Keratinocyte (primary cell): ENCODE measurements at regions not wholly inside any gene's neighbourhood (a gene's known extent, or its start where the extent isn't known, plus 50 kb on each side); places are given as distances from the start of the nearest gene placed in this dataset.

Source experiments
- DNase-seq: peaks from one replicate; pipeline ENCODE4 v3.0.0-alpha.2; 2011; ENCODE audit warnings: low read depth, missing footprints, low spot score
- FAIRE-seq: peaks from 2 replicates; lab custom pipeline; 2011; peaks lifted over from hg19 to GRCh38; lab: Jason Lieb, UNC
- H2AFZ ChIP-seq: 2 replicates; pipeline ENCODE4 v1.6.0; 2012; ENCODE audit warnings: low read length, control low read depth, inconsistent platforms; ENCODE audit not compliant: control insufficient read depth
- H3K27ac ChIP-seq: 2 replicates; pipeline ENCODE4 v1.5.1; 2011; ENCODE audit warnings: low read length; ENCODE audit not compliant: control insufficient read depth, insufficient read depth
- H3K27me3 ChIP-seq: 3 replicates; pipeline ENCODE4 v1.6.0; 2011; ENCODE audit warnings: low read length; ENCODE audit not compliant: control insufficient read depth, insufficient read depth; ENCODE audit errors: extremely low read depth
- H3K36me3 ChIP-seq, 2 experiments: 2 replicates in 1 of 2; 3 replicates in 1 of 2; pipeline ENCODE4 v1.5.1; 2011; ENCODE audit warnings: low read length in 2 of 2, mild to moderate bottlenecking in 1 of 2; ENCODE audit not compliant: control insufficient read depth in 2 of 2, insufficient read depth in 2 of 2; ENCODE audit errors: extremely low read depth in 1 of 2
- H3K4me1 ChIP-seq: 3 replicates; pipeline ENCODE4 v1.5.1; 2011; ENCODE audit warnings: low read length; ENCODE audit not compliant: control insufficient read depth, insufficient read depth; ENCODE audit errors: extremely low read depth
- H3K4me2 ChIP-seq: 3 replicates; pipeline ENCODE4 v1.6.0; 2011; ENCODE audit warnings: low read depth, low read length; ENCODE audit not compliant: control insufficient read depth, insufficient read depth; ENCODE audit errors: extremely low read depth
- H3K4me3 ChIP-seq, 3 experiments: fragments of 200-600 bp in 1 of 3; sonication (generic) in 1 of 3; 2 replicates in 2 of 3; 3 replicates in 1 of 3; pipeline ENCODE4 v1.5.1; 2011 to 2016; ENCODE audit warnings: low read length in 3 of 3, mild to moderate bottlenecking in 3 of 3, control low read depth in 2 of 3, inconsistent platforms in 1 of 3, low read depth in 1 of 3, mixed read lengths in 1 of 3, mixed run types in 1 of 3, moderate library complexity in 1 of 3; ENCODE audit not compliant: control insufficient read depth in 2 of 3, insufficient read depth in 2 of 3; ENCODE audit errors: extremely low read depth in 1 of 3
- H3K79me2 ChIP-seq: 2 replicates; pipeline ENCODE4 v1.6.0; 2012; ENCODE audit warnings: low read length; ENCODE audit not compliant: control insufficient read depth, insufficient read depth
- H3K9ac ChIP-seq: 3 replicates; pipeline ENCODE4 v1.6.0; 2011; ENCODE audit warnings: low read length; ENCODE audit not compliant: control insufficient read depth, insufficient read depth; ENCODE audit errors: extremely low read depth
- H3K9me1 ChIP-seq: 3 replicates; pipeline ENCODE4 v1.6.0; 2011; ENCODE audit warnings: low read length; ENCODE audit not compliant: control insufficient read depth, insufficient read depth; ENCODE audit errors: extremely low read depth
- H3K9me3 ChIP-seq: 2 replicates; pipeline ENCODE4 v1.5.1; 2012; ENCODE audit warnings: low read depth, low read length; ENCODE audit not compliant: control insufficient read depth
- H4K20me1 ChIP-seq: 3 replicates; pipeline ENCODE4 v1.6.0; 2011; ENCODE audit warnings: low read length; ENCODE audit not compliant: control insufficient read depth, insufficient read depth; ENCODE audit errors: extremely low read depth
- CTCF ChIP-seq, 3 experiments: IDR thresholded peaks in 1 of 3; conservative IDR thresholded peaks in 1 of 3; optimal IDR thresholded peaks in 1 of 3; 2 replicates in 2 of 3; 3 replicates in 1 of 3; pipeline versions ENCODE3 to v1.5.1; 2011; ENCODE audit warnings: low read length in 3 of 3, mild to moderate bottlenecking in 3 of 3, moderate library complexity in 2 of 3, control low read depth in 1 of 3, inconsistent platforms in 1 of 3; ENCODE audit not compliant: insufficient read depth in 2 of 3; ENCODE audit errors: extremely low read depth in 1 of 3
- EZH2 ChIP-seq: IDR thresholded peaks from one replicate; pipeline ENCODE4 v1.6.1; 2012; ENCODE audit warnings: inconsistent platforms, mild to moderate bottlenecking, low read length, moderate library complexity
- dilution Hi-C: fragments of 300-500 bp; cut with MboI; formaldehyde crosslinking; loops from one replicate; pipeline ENCODE4 v1.7.0; 2020; ENCODE audit warnings: low sequenced_read_pairs; ENCODE audit not compliant: extremely low pct_ligation_motif_present

GRCh38 chr20:56954797-56955196 is 311.6 kb downstream of the BMP7 start:
- Histone ChIP-seq H3K27ac (no peak overlapping the region), H3K36me3 (no peaks in the 10 kb centered on the region), H2AFZ (no peak overlapping the region), H3K4me3 (no peak overlapping the region), H3K4me2 (no peak overlapping the region), H4K20me1 (no peaks in the 10 kb centered on the region), H3K9me3 (no peaks in the 10 kb centered on the region), H3K79me2 (no peaks in the 10 kb centered on the region), H3K9ac (no peak overlapping the region), H3K9me1 (no peaks in the 10 kb centered on the region), H3K4me1 (peaks cover 4% of the 10 kb centered on the region), H3K27me3 (peaks cover 38% of the 10 kb centered on the region)
- DNase-seq: no peak
- TF ChIP-seq EZH2: no peak
- no peak for FAIRE-seq
- dilution Hi-C loops: no loop called here

GRCh38 chr20:56955680-56956079 is 310.8 kb downstream of the BMP7 start:
- FAIRE-seq: no peak
- Histone ChIP-seq H4K20me1 (no peaks in the 10 kb centered on the region), H3K4me1 (peaks cover 4% of the 10 kb centered on the region), H3K4me2 (no peak overlapping the region), H3K4me3 (no peak overlapping the region), H3K27ac (no peak overlapping the region), H3K79me2 (no peaks in the 10 kb centered on the region), H2AFZ (no peak overlapping the region), H3K9me3 (no peaks in the 10 kb centered on the region), H3K9me1 (no peaks in the 10 kb centered on the region), H3K9ac (no peak overlapping the region), H3K27me3 (peaks cover 36% of the 10 kb centered on the region), H3K36me3 (no peaks in the 10 kb centered on the region)
- dilution Hi-C loops: no loop called here
- TF ChIP-seq EZH2 (no peak), CTCF (optimal IDR thresholded peaks at IDR 0.05 in 1 of 3, IDR thresholded peaks at IDR 0.05 in 1 of 3, conservative IDR thresholded peaks at IDR 0.05 in 1 of 3; ENCODE audit: extremely low read depth in 1 of 3, insufficient read depth in 2 of 3, low read length in 3 of 3) (no peak)
- no peak for DNase-seq

GRCh38 chr20:56956534-56956933 is 309.9 kb downstream of the BMP7 start:
- DNase-seq (no peak), FAIRE-seq (no peak)
- no peak overlapping the region for H3K4me3 ChIP-seq
- no peaks in the 10 kb centered on the region for H3K9me1 ChIP-seq
- peaks cover 34% of the 10 kb centered on the region for H3K27me3 ChIP-seq
- H3K79me2 ChIP-seq: no peaks in the 10 kb centered on the region
- H3K9me3 ChIP-seq: no peaks in the 10 kb centered on the region
- H3K4me1 ChIP-seq: peaks cover 4% of the 10 kb centered on the region
- no peak overlapping the region for H3K27ac ChIP-seq
- dilution Hi-C loops: no loop called here
- H4K20me1 ChIP-seq: no peaks in the 10 kb centered on the region
- H3K36me3 ChIP-seq: no peaks in the 10 kb centered on the region
- no peak for TF ChIP-seq CTCF (optimal IDR thresholded peaks at IDR 0.05 in 1 of 3, IDR thresholded peaks at IDR 0.05 in 1 of 3, conservative IDR thresholded peaks at IDR 0.05 in 1 of 3; ENCODE audit: extremely low read depth in 1 of 3, insufficient read depth in 2 of 3, low read length in 3 of 3)
- H3K4me2 ChIP-seq: no peak overlapping the region
- H3K9ac ChIP-seq: no peak overlapping the region
- H2AFZ ChIP-seq: no peak overlapping the region
